OCI-LY7 (cell line): ENCODE measurements at regions not wholly inside any gene's neighbourhood (a gene's known extent, or its start where the extent isn't known, plus 50 kb on each side); places are given as distances from the start of the nearest gene placed in this dataset.
"Not testable (repeated sequence)": the region's sequence is repeated elsewhere in the genome, so short reads cannot be mapped to it uniquely, and the experiment has no call there.

Source experiments
- BruUV-seq: library from RNA; stranded (reverse); fragments of 400-500 nt; replicated peaks from 2 replicates; lab custom pipeline; 2021; lab: Mats Ljungman, UMichigan
- CTCF ChIA-PET: fragments of 300-600 bp; sonication (Branson Sonifier 250); formaldehyde crosslinking; loops from one replicate; lab custom pipeline; 2022; ENCODE audit warnings: antibody characterized with exemption; ENCODE audit not compliant: unreplicated experiment; lab: Charles Lee
- POLR2A ChIA-PET: fragments of 300-600 bp; sonication (Branson Sonifier 250); formaldehyde crosslinking; loops from one replicate; lab custom pipeline; 2022; ENCODE audit warnings: antibody characterized with exemption; lab: Charles Lee
- DNase-seq: peaks from one replicate; pipeline ENCODE4 v3.0.0-alpha.2; 2015; ENCODE audit warnings: low spot score
- H2AFZ ChIP-seq: fragments of 200-600 bp; sonication (generic), shearing (Covaris generic); 2 replicates; pipeline ENCODE4 v1.6.1; 2014; ENCODE audit warnings: mild to moderate bottlenecking, antibody characterized with exemption, low read length, moderate library complexity
- H3K27ac ChIP-seq: fragments of 200-600 bp; sonication (generic); 2 replicates; pipeline ENCODE4 v1.5.1; 2014; ENCODE audit warnings: mixed run types, low read depth, mild to moderate bottlenecking, moderate library complexity, low read length, inconsistent platforms; ENCODE audit not compliant: poor library complexity, severe bottlenecking
- H3K36me3 ChIP-seq: fragments of 200-600 bp; sonication (generic); 2 replicates; pipeline ENCODE4 v1.6.1; 2014; ENCODE audit warnings: mild to moderate bottlenecking, antibody characterized with exemption, low read length, moderate library complexity, mixed read lengths; ENCODE audit not compliant: insufficient read depth
- H3K4me1 ChIP-seq: fragments of 200-600 bp; sonication (generic); 2 replicates; pipeline ENCODE4 v1.5.1; 2014; ENCODE audit warnings: mild to moderate bottlenecking, low read length; ENCODE audit not compliant: insufficient read depth, poor library complexity, severe bottlenecking
- H3K4me2 ChIP-seq: fragments of 200-600 bp; sonication (generic); 2 replicates; pipeline ENCODE4 v1.6.1; 2014; ENCODE audit warnings: mild to moderate bottlenecking, low read length
- H3K4me3 ChIP-seq: fragments of 200-600 bp; sonication (generic); 2 replicates; pipeline ENCODE4 v1.5.1; 2014; ENCODE audit warnings: mild to moderate bottlenecking, low read depth, low read length; ENCODE audit not compliant: poor library complexity, severe bottlenecking
- H3K79me2 ChIP-seq: fragments of 200-600 bp; sonication (generic); 2 replicates; pipeline ENCODE4 v1.6.1; 2016; ENCODE audit warnings: low read depth, mild to moderate bottlenecking, low read length, moderate library complexity, mixed read lengths; ENCODE audit not compliant: insufficient read depth
- H3K9me2 ChIP-seq: fragments of 200-600 bp; sonication (generic); 2 replicates; pipeline ENCODE4 v1.6.1; 2016; ENCODE audit warnings: mild to moderate bottlenecking, low read length, mixed read lengths; ENCODE audit not compliant: insufficient read depth
- H3K9me3 ChIP-seq: fragments of 200-600 bp; sonication (generic); 2 replicates; pipeline ENCODE4 v1.6.1; 2014; ENCODE audit warnings: mild to moderate bottlenecking, mixed run types, low read length, mixed read lengths
- H4K20me1 ChIP-seq: fragments of 200-600 bp; sonication (generic); 2 replicates; pipeline ENCODE4 v1.6.1; 2014; ENCODE audit warnings: mild to moderate bottlenecking, antibody characterized with exemption, low read length, moderate library complexity, mixed read lengths; ENCODE audit not compliant: insufficient read depth
- CTCF ChIP-seq: fragments of 200-600 bp; sonication (generic); conservative IDR thresholded peaks from 2 replicates; pipeline ENCODE4 v1.5.1; 2014; ENCODE audit warnings: mild to moderate bottlenecking, antibody characterized with exemption, low read length, moderate library complexity, mixed read lengths
- EZH2phosphoT487 ChIP-seq: fragments of 200-600 bp; sonication (generic); IDR thresholded peaks from 2 replicates; pipeline ENCODE4 v1.6.1; 2018; ENCODE audit warnings: low read depth, borderline replicate concordance, mild to moderate bottlenecking, mixed run types, antibody characterized with exemption, low read length, moderate library complexity, mixed read lengths
- intact Hi-C: fragments of 100-400 bp; cut with micrococcal nuclease; formaldehyde crosslinking; loops from one replicate; pipeline ENCODE4 v1.10.0; 2022; ENCODE audit not compliant: unreplicated experiment

GRCh38 chr17:70597774-70598173 lies 428.4 kb downstream of the KCNJ2 start:
- H3K4me3 ChIP-seq, result no peak overlapping the region
- H3K27ac ChIP-seq, result no peak overlapping the region
- intact Hi-C loops, result no loop called here
- H4K20me1 ChIP-seq, result no peaks in the 10 kb centered on the region
- H2AFZ ChIP-seq, result no peak overlapping the region
- TF ChIP-seq EZH2phosphoT487, result no peak
- no peak for TF ChIP-seq CTCF
- DNase-seq, result no peak
- H3K79me2 ChIP-seq, result no peaks in the 10 kb centered on the region
- no TSS peak for BruUV-seq
- ChIA-PET POLR2A (no interaction called here), CTCF (no interaction called here)
- no peaks in the 10 kb centered on the region for H3K9me3 ChIP-seq
- no peak overlapping the region for H3K4me2 ChIP-seq
- H3K4me1 ChIP-seq, result no peaks in the 10 kb centered on the region
- H3K36me3 ChIP-seq, result no peaks in the 10 kb centered on the region
- H3K9me2 ChIP-seq, result no peaks in the 10 kb centered on the region

GRCh38 chr17:70599198-70599597 lies 429.9 kb downstream of the KCNJ2 start:
- no peak for DNase-seq
- no peak for TF ChIP-seq CTCF
- no peak for TF ChIP-seq EZH2phosphoT487
- Histone ChIP-seq H3K4me3 (no peak overlapping the region), H3K79me2 (no peaks in the 10 kb centered on the region), H3K9me3 (no peaks in the 10 kb centered on the region), H2AFZ (no peak overlapping the region), H3K4me1 (no peaks in the 10 kb centered on the region), H3K4me2 (no peak overlapping the region), H3K27ac (no peak overlapping the region), H3K36me3 (no peaks in the 10 kb centered on the region), H3K9me2 (no peaks in the 10 kb centered on the region), H4K20me1 (no peaks in the 10 kb centered on the region)
- POLR2A ChIA-PET, result no interaction called here
- CTCF ChIA-PET, result no interaction called here
- no TSS peak for BruUV-seq
- intact Hi-C loops, result no loop called here

GRCh38 chr17:70599945-70600344 lies 430.6 kb downstream of the KCNJ2 start:
- H3K9me3 ChIP-seq, intact Hi-C loops, H3K79me2 ChIP-seq, H3K4me2 ChIP-seq, H2AFZ ChIP-seq, POLR2A ChIA-PET, H3K36me3 ChIP-seq, H3K9me2 ChIP-seq, H3K27ac ChIP-seq, CTCF ChIA-PET, H3K4me1 ChIP-seq, DNase-seq, H3K4me3 ChIP-seq, BruUV-seq, H4K20me1 ChIP-seq: not testable (repeated sequence)
